GM19372 (cell line): ENCODE measurements at regions not wholly inside any gene's neighbourhood (a gene's known extent, or its start where the extent isn't known, plus 50 kb on each side); places are given as distances from the start of the nearest gene placed in this dataset.
"Not testable (repeated sequence)": the region's sequence is repeated elsewhere in the genome, so short reads cannot be mapped to it uniquely, and the experiment has no call there.

Source experiments
- ATAC-seq: cut with Tn5 transposase; IDR thresholded peaks from one replicate; pipeline ENCODE4 v1.9.1; 2021; ENCODE audit warnings: mild to moderate bottlenecking, low read depth, moderate library complexity; ENCODE audit not compliant: unreplicated experiment

- ATAC-seq, result no peak
Observed at GRCh38 chr6:137968455-137968804, 101.4 kb downstream of the TNFAIP3 start.

GRCh38 chr6:137968901-137969300 is 101.8 kb downstream of the TNFAIP3 start:
- ATAC-seq, result no peak

GRCh38 chr6:137969874-137970273 is 102.8 kb downstream of the TNFAIP3 start:
- ATAC-seq, result no peak

- ATAC-seq, result peak; percentile 66
Observed at GRCh38 chr6:137970368-137970767, 103.3 kb downstream of the TNFAIP3 start.

- no peak for ATAC-seq
Observed at GRCh38 chr6:137973201-137973600, 106.1 kb downstream of the TNFAIP3 start.

GRCh38 chr6:137975188-137975940 is 108.3 kb downstream of the TNFAIP3 start:
- ATAC-seq, result peak; percentile 42

- ATAC-seq, result no peak
Observed at GRCh38 chr6:137976430-137976829, 109.4 kb downstream of the TNFAIP3 start.

GRCh38 chr6:137977206-137977605 is 110.1 kb downstream of the TNFAIP3 start:
- ATAC-seq, result no peak

GRCh38 chr6:137977814-137978213 is 110.8 kb downstream of the TNFAIP3 start:
- no peak for ATAC-seq

- ATAC-seq, result no peak
Observed at GRCh38 chr6:137978252-137978896, 111.3 kb downstream of the TNFAIP3 start.

GRCh38 chr6:137979263-137979662 is 112.2 kb downstream of the TNFAIP3 start:
- ATAC-seq, result not testable (repeated sequence)

GRCh38 chr6:137980777-137981176 is 113.7 kb downstream of the TNFAIP3 start:
- no peak for ATAC-seq

GRCh38 chr6:137981758-137982157 is 114.7 kb downstream of the TNFAIP3 start:
- no peak for ATAC-seq

- no peak for ATAC-seq
Observed at GRCh38 chr6:137982418-137983189, 115.5 kb downstream of the TNFAIP3 start.

GRCh38 chr6:137983269-137983668 is 116.2 kb downstream of the TNFAIP3 start:
- no peak for ATAC-seq

GRCh38 chr6:137989664-137990063 is 117.6 kb downstream of the PERP start:
- ATAC-seq, result no peak

GRCh38 chr6:137995371-137995770 is 111.8 kb downstream of the PERP start:
- ATAC-seq, result no peak

GRCh38 chr6:137998461-137999019 is 108.7 kb downstream of the PERP start:
- ATAC-seq, result no peak

GRCh38 chr6:137999815-138000214 is 107.4 kb downstream of the PERP start:
- no peak for ATAC-seq

- ATAC-seq, result no peak
Observed at GRCh38 chr6:138000941-138001340, 106.3 kb downstream of the PERP start.

GRCh38 chr6:138001750-138002349 is 105.4 kb downstream of the PERP start:
- no peak for ATAC-seq
